Tibial nerve (tissue), 4 donors: ENCODE measurements at regions not wholly inside any gene's neighbourhood (a gene's known extent, or its start where the extent isn't known, plus 50 kb on each side); places are given as distances from the start of the nearest gene placed in this dataset.

Experiments used
- CTCF ChIP-seq, 5 experiments: fragments of 200-600 bp in 3 of 5; fragments of 450-650 bp in 2 of 5; sonication (generic) in 3 of 5; IDR thresholded peaks; one replicate each; pipeline ENCODE4 v1.5.1; 2016 to 2019; ENCODE audit warnings: antibody characterized with exemption in 5 of 5, mild to moderate bottlenecking in 3 of 5, moderate library complexity in 2 of 5
- EP300 ChIP-seq, 2 donors: sonication (generic); formaldehyde crosslinking; IDR thresholded peaks; one replicate each; pipeline ENCODE4 v1.6.1; 2017; ENCODE audit warnings: antibody characterized with exemption in 2 of 2, mild to moderate bottlenecking in 1 of 2
- POLR2A ChIP-seq, 2 donors: fragments of 450-650 bp; IDR thresholded peaks; one replicate each; pipeline ENCODE4 v1.6.1; 2017; ENCODE audit warnings: antibody characterized with exemption in 2 of 2, mild to moderate bottlenecking in 2 of 2, moderate library complexity in 2 of 2

GRCh38 chr2:122682356-122682755 is 926.9 kb downstream of the TSN start:
- TF ChIP-seq EP300 (IDR thresholded peaks at IDR 0.05) (no peak), CTCF (IDR thresholded peaks at IDR 0.05) (no peak), POLR2A (IDR thresholded peaks at IDR 0.05) (no peak)
